ENCODE measurements at regions not wholly inside any gene's neighbourhood (a gene's known extent, or its start where the extent isn't known, plus 50 kb on each side); places are given as distances from the start of the nearest gene placed in this dataset.
"Not testable (repeated sequence)": the region's sequence is repeated elsewhere in the genome, so short reads cannot be mapped to it uniquely, and the experiment has no call there.

- DNase-seq, result no peak
Measured at GRCh38 chr3:112765531-112765930, 81.1 kb downstream of the CD200R1L start.

- no peak for DNase-seq
Measured at GRCh38 chr3:112763258-112763657, 83.4 kb downstream of the CD200R1L start.

- no peak for DNase-seq
Measured at GRCh38 chr3:112761062-112761638, 85.5 kb downstream of the CD200R1L start.

GRCh38 chr3:112759681-112760080, 87.0 kb downstream of the CD200R1L start:
- DNase-seq, result peak; percentile 81

GRCh38 chr3:112759210-112759609, 87.5 kb downstream of the CD200R1L start:
- peak; percentile 57 for DNase-seq

GRCh38 chr3:112757197-112757596, 89.5 kb downstream of the CD200R1L start:
- DNase-seq, result no peak

- DNase-seq, result no peak
Measured at GRCh38 chr3:112755845-112756613, 90.6 kb downstream of the CD200R1L start.

- not testable (repeated sequence) for DNase-seq
Measured at GRCh38 chr3:112755046-112755445, 91.6 kb downstream of the CD200R1L start.

- peak; percentile 63 for DNase-seq
Measured at GRCh38 chr3:112751564-112752512, 94.8 kb downstream of the CD200R1L start.

GRCh38 chr3:112751061-112751460, 95.6 kb downstream of the CD200R1L start:
- DNase-seq, result no peak

- DNase-seq, result no peak
Measured at GRCh38 chr3:112747624-112748023, 99.0 kb downstream of the CD200R1L start.

- no peak for DNase-seq
Measured at GRCh38 chr3:112746675-112747280, 99.9 kb downstream of the CD200R1L start.

- no peak for DNase-seq
Measured at GRCh38 chr3:112745567-112746248, 101.0 kb downstream of the CD200R1L start.

- no peak for DNase-seq
Measured at GRCh38 chr3:112744825-112745566, 101.7 kb downstream of the CD200R1L start.

- no peak for DNase-seq
Measured at GRCh38 chr3:112744106-112744505, 102.6 kb downstream of the CD200R1L start.

GRCh38 chr3:112742934-112743333, 102.0 kb upstream of the CCDC80 start:
- DNase-seq, result no peak

- DNase-seq, result no peak
Measured at GRCh38 chr3:112741983-112742382, 101.0 kb upstream of the CCDC80 start.

- no peak for DNase-seq
Measured at GRCh38 chr3:112740835-112741234, 99.9 kb upstream of the CCDC80 start.

GRCh38 chr3:112739252-112739965, 98.5 kb upstream of the CCDC80 start:
- no peak for DNase-seq

GRCh38 chr3:112738366-112738765, 97.4 kb upstream of the CCDC80 start:
- no peak for DNase-seq
